IMR-90 (cell line): ENCODE measurements at regions not wholly inside any gene's neighbourhood (a gene's known extent, or its start where the extent isn't known, plus 50 kb on each side); places are given as distances from the start of the nearest gene placed in this dataset.

Source experiments
- ATAC-seq: fragments of 200-7000 bp; cut with Tn5 transposase; 2 replicates; pipeline ENCODE4 v1.9.1; 2020; ENCODE audit warnings: low read depth, mild to moderate bottlenecking, moderate library complexity
- BruUV-seq: library from RNA; stranded (reverse); fragments of 400-500 nt; replicated peaks from 2 replicates; lab custom pipeline; 2021; lab: Mats Ljungman, UMichigan
- CTCF ChIA-PET: fragments of 300-600 bp; formaldehyde crosslinking; extraction: SDS; loops from one replicate; lab custom pipeline; 2021; ENCODE audit warnings: antibody characterized with exemption; lab: Yijun Ruan, JAX
- POLR2A ChIA-PET: fragments of 300-600 bp; sonication (Branson Sonifier 250); formaldehyde crosslinking; loops from one replicate; lab custom pipeline; 2022; ENCODE audit warnings: antibody characterized with exemption; ENCODE audit not compliant: unreplicated experiment; lab: Charles Lee
- DNase-seq: peaks from one replicate; pipeline ENCODE4 v3.0.0; 2013
- H2AFZ ChIP-seq: replicated peaks from 2 replicates; pipeline ENCODE3; 2013; ENCODE audit warnings: low read length, mild to moderate bottlenecking; ENCODE audit not compliant: poor library complexity
- H2AK5ac ChIP-seq: 2 replicates; pipeline ENCODE4 v1.6.1; 2013; ENCODE audit warnings: low read depth, low read length, inconsistent platforms
- H2AK9ac ChIP-seq: replicated peaks from 2 replicates; pipeline ENCODE3; 2013; ENCODE audit warnings: mild to moderate bottlenecking, low read depth, low read length, moderate library complexity; ENCODE audit not compliant: poor library complexity
- H2BK120ac ChIP-seq: 2 replicates; pipeline ENCODE4 v1.6.1; 2013; ENCODE audit warnings: low read depth, low read length, inconsistent platforms
- H2BK15ac ChIP-seq: 3 replicates; pipeline ENCODE4 v1.6.1; 2013; ENCODE audit warnings: low read depth, low read length, inconsistent platforms
- H2BK20ac ChIP-seq: 2 replicates; pipeline ENCODE4 v1.6.1; 2013; ENCODE audit warnings: low read depth, mild to moderate bottlenecking, inconsistent platforms, low read length, moderate library complexity
- H2BK5ac ChIP-seq: 2 replicates; pipeline ENCODE4 v1.6.1; 2013; ENCODE audit warnings: mild to moderate bottlenecking, low read depth, low read length, inconsistent platforms; ENCODE audit not compliant: poor library complexity, severe bottlenecking
- H3K14ac ChIP-seq: replicated peaks from 2 replicates; pipeline ENCODE4 v1.6.1; 2013; ENCODE audit warnings: low read depth, low read length, inconsistent platforms
- H3K18ac ChIP-seq: 2 replicates; pipeline ENCODE4 v1.6.1; 2013; ENCODE audit warnings: low read depth, low read length, control low read depth
- H3K23ac ChIP-seq: 2 replicates; pipeline ENCODE4 v1.6.1; 2013; ENCODE audit warnings: low read depth, low read length, inconsistent platforms
- H3K27ac ChIP-seq: 2 replicates; pipeline ENCODE4 v1.5.1; 2013; ENCODE audit warnings: mild to moderate bottlenecking, control low read depth, low read length; ENCODE audit not compliant: insufficient read depth
- H3K27me3 ChIP-seq: 2 replicates; pipeline ENCODE4 v1.6.1; 2013; ENCODE audit warnings: low read length; ENCODE audit not compliant: control insufficient read depth, insufficient read depth
- H3K36me3 ChIP-seq: 2 replicates; pipeline ENCODE4 v1.6.1; 2013; ENCODE audit warnings: low read length, mixed read lengths; ENCODE audit not compliant: control insufficient read depth, insufficient read depth
- H3K4ac ChIP-seq: 2 replicates; pipeline ENCODE4 v1.6.1; 2013; ENCODE audit warnings: low read depth, low read length, inconsistent platforms
- H3K4me1 ChIP-seq: 2 replicates; pipeline ENCODE4 v1.6.1; 2013; ENCODE audit warnings: low read length, mixed read lengths; ENCODE audit not compliant: control insufficient read depth, insufficient read depth
- H3K4me2 ChIP-seq: 2 replicates; pipeline ENCODE4 v1.6.1; 2013; ENCODE audit warnings: low read depth, mild to moderate bottlenecking, control low read depth, low read length, moderate library complexity
- H3K4me3 ChIP-seq: 2 replicates; pipeline ENCODE4 v1.5.1; 2013; ENCODE audit warnings: low read depth, mild to moderate bottlenecking, control low read depth, low read length, moderate library complexity; ENCODE audit not compliant: insufficient read depth
- H3K56ac ChIP-seq: 2 replicates; pipeline ENCODE4 v1.6.1; 2013; ENCODE audit warnings: low read length, inconsistent platforms; ENCODE audit not compliant: insufficient read depth; ENCODE audit errors: extremely low read depth
- H3K79me1 ChIP-seq, 2 experiments: 2 replicates each; pipeline ENCODE4 v1.6.1; 2013; ENCODE audit warnings: low read length in 2 of 2, inconsistent platforms in 1 of 2, low read depth in 1 of 2
- H3K9ac ChIP-seq: 2 replicates; pipeline ENCODE4 v1.6.1; 2013; ENCODE audit warnings: low read depth, low read length, control low read depth
- H3K9me1 ChIP-seq: 2 replicates; pipeline ENCODE4 v1.6.1; 2013; ENCODE audit warnings: low read length, inconsistent platforms; ENCODE audit not compliant: insufficient read depth
- H3K9me3 ChIP-seq: 2 replicates; pipeline ENCODE4 v1.6.1; 2013; ENCODE audit warnings: low read length; ENCODE audit not compliant: control insufficient read depth, insufficient read depth
- H4K20me1 ChIP-seq: 2 replicates; pipeline ENCODE4 v1.6.1; 2013; ENCODE audit warnings: low read length, inconsistent platforms; ENCODE audit not compliant: insufficient read depth
- H4K5ac ChIP-seq: 2 replicates; pipeline ENCODE4 v1.6.1; 2013; ENCODE audit warnings: mild to moderate bottlenecking, low read depth, low read length, control low read depth
- H4K8ac ChIP-seq, 2 experiments: 2 replicates each; pipeline ENCODE4 v1.6.1; 2013; ENCODE audit warnings: low read depth in 2 of 2, low read length in 2 of 2, control low read depth in 1 of 2, inconsistent platforms in 1 of 2
- H4K91ac ChIP-seq: 2 replicates; pipeline ENCODE4 v1.6.1; 2013; ENCODE audit warnings: low read depth, low read length, inconsistent platforms; ENCODE audit not compliant: insufficient read depth
- MAFK ChIP-seq: IDR thresholded peaks from 2 replicates; pipeline ENCODE4 v1.6.1; 2012; ENCODE audit warnings: low read depth, low read length, improper control_type of control experiment
- WGBS, 2 experiments: methylation state at CpG; one replicate each; pipeline versions ENCODE4 v1.1.5 to v1.1.7; 2013; ENCODE audit warnings: missing lambda C conversion rate in 2 of 2; ENCODE audit not compliant: insufficient read length in 1 of 2; ENCODE audit errors: extremely low coverage in 2 of 2; 5-methylcytosine and 5-hydroxymethylcytosine counted together
- dilution Hi-C: fragments of 300-500 bp; cut with HindIII; formaldehyde crosslinking; loops from one replicate; pipeline ENCODE4 v1.14.3; 2018; ENCODE audit warnings: low sequenced_read_pairs; ENCODE audit not compliant: unreplicated experiment
- in situ Hi-C: fragments of 300-500 bp; cut with MboI; formaldehyde crosslinking; loops from 3 replicates; pipeline ENCODE4 v1.14.3; 2019; ENCODE audit warnings: low sequenced_read_pairs, inconsistent platforms, mixed read lengths
- intact Hi-C: fragments of 100-400 bp; cut with micrococcal nuclease; formaldehyde crosslinking; loops from 2 replicates; pipeline ENCODE4 v1.10.0; 2022

DNA sequence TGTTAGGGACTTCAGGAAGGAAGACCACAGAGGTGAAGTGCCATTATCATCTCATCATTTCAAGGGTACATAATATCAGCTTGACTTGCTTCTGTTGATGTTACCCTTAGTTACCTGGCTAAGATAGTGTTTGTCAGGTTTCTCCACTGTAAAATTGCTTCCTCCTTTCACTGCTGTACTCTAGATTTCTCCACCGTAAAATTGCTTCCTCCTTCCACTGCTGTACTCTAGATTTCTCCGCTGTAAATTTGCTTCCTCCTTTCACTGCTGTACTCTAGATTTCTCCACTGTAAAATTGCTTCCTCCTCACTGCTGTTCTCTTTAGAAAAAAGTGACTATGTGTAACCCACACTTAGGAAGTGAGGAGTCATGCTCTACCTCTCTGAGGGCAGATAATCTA is 1460.3 kb downstream of the SUCLG1 start:
- dilution Hi-C loops: no loop called here
- H2BK20ac ChIP-seq: no peak overlapping the region
- H4K8ac ChIP-seq: no peak overlapping the region
- CTCF ChIA-PET: no interaction called here
- H2AK9ac ChIP-seq: no peak overlapping the region
- H3K27me3 ChIP-seq: no peaks in the 10 kb centered on the region
- H3K4me3 ChIP-seq: no peak overlapping the region
- no CpG with 5 or more reads among the region's 2 CpGs for WGBS, 2 experiments
- H2BK120ac ChIP-seq: no peak overlapping the region
- no peaks in the 10 kb centered on the region for H3K36me3 ChIP-seq
- H3K14ac ChIP-seq: no peak overlapping the region
- H3K27ac ChIP-seq: no peak overlapping the region
- no peak overlapping the region for H3K4me2 ChIP-seq
- H2AK5ac ChIP-seq: no peak overlapping the region
- no peak overlapping the region for H2BK5ac ChIP-seq
- H3K79me1 ChIP-seq: no peaks in the 10 kb centered on the region
- no peak for ATAC-seq
- intact Hi-C loops: no loop called here
- BruUV-seq: no TSS peak
- H4K5ac ChIP-seq: no peak overlapping the region
- H4K20me1 ChIP-seq: no peaks in the 10 kb centered on the region
- no peak overlapping the region for H3K9ac ChIP-seq
- no peak overlapping the region for H2AFZ ChIP-seq
- no peak for DNase-seq
- H3K23ac ChIP-seq: no peak overlapping the region
- in situ Hi-C loops: no loop called here
- H3K56ac ChIP-seq: no peak overlapping the region
- no peak overlapping the region for H3K4ac ChIP-seq
- POLR2A ChIA-PET: no interaction called here
- H3K9me1 ChIP-seq: no peaks in the 10 kb centered on the region
- H3K4me1 ChIP-seq: no peaks in the 10 kb centered on the region
- H4K91ac ChIP-seq: no peak overlapping the region
- no peak overlapping the region for H2BK15ac ChIP-seq
- H3K18ac ChIP-seq: no peak overlapping the region
- no peaks in the 10 kb centered on the region for H3K9me3 ChIP-seq
- no peak for TF ChIP-seq MAFK
